Astrocyte (in vitro differentiated cells and primary cell): ENCODE measurements at regions not wholly inside any gene's neighbourhood (a gene's known extent, or its start where the extent isn't known, plus 50 kb on each side); places are given as distances from the start of the nearest gene placed in this dataset.

Experiments
- CTCF ChIP-seq: IDR thresholded peaks from 2 replicates; pipeline ENCODE4 v1.5.1; 2011; ENCODE audit warnings: low read depth, mild to moderate bottlenecking, inconsistent platforms, low read length, moderate library complexity; ENCODE audit not compliant: insufficient read depth
- EZH2 ChIP-seq: IDR thresholded peaks from 2 replicates; pipeline ENCODE4 v1.6.1; 2012; ENCODE audit warnings: mild to moderate bottlenecking, low read length, inconsistent platforms; ENCODE audit not compliant: insufficient read depth

DNA sequence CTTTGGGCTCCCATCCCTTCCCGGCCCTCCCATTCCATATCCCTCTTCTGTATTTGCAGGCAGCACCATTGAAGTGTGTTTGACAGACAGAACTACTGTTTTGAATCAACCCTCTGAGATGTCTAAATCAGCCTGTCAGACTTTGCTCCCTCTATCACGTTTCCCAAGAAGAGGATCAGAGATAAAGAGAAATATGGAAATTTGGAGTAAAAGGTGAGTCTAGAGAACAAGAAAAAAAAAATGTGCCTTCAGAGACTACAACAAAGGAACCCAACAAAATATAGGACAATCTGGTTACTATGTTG, 133.4 kb upstream of the NCK2 start:
- no peak for TF ChIP-seq EZH2
- TF ChIP-seq CTCF: no peak
